ENCODE measurements at regions not wholly inside any gene's neighbourhood (a gene's known extent, or its start where the extent isn't known, plus 50 kb on each side); places are given as distances from the start of the nearest gene placed in this dataset.

- H3K27me3 ChIP-seq (ENCODE audit: control insufficient read depth in 4 of 4, insufficient read depth in 4 of 4, low read length in 3 of 4): peaks cover 0 to 2% (median 0%) of the 10 kb centered on the region in 4 donors
- no peak for DNase-seq (ENCODE audit: low spot score)
- no peak overlapping the region for H3K4me3 ChIP-seq (ENCODE audit: low read depth in 1 of 3, low read length in 3 of 3)
- no peak for TF ChIP-seq ATF3 (IDR thresholded peaks at IDR 0.05)
- no peaks in the 10 kb centered on the region for H3K36me3 ChIP-seq (ENCODE audit: control insufficient read depth in 4 of 4, insufficient read depth in 3 of 4, low read depth in 1 of 4, low read length in 3 of 4)
- H3K9ac ChIP-seq (ENCODE audit: low read depth in 1 of 2, low read length in 2 of 2): no peak overlapping the region
- H3K27ac ChIP-seq (ENCODE audit: low read depth in 1 of 2, low read length in 2 of 2): no peak overlapping the region
- no peaks in the 10 kb centered on the region for H3K4me1 ChIP-seq (ENCODE audit: control insufficient read depth in 4 of 4, insufficient read depth in 4 of 4, low read length in 3 of 4)
- no peaks in the 10 kb centered on the region for H3K9me3 ChIP-seq (ENCODE audit: control insufficient read depth in 4 of 4, low read length in 3 of 4)
These were observed 102.1 kb upstream of the C1QTNF9B start for GRCh38 chr13:23999424-23999823.

GRCh38 chr13:24002206-24002815 lies 105.0 kb upstream of the C1QTNF9B start:
- Histone ChIP-seq H3K4me1 (ENCODE audit: control insufficient read depth in 4 of 4, insufficient read depth in 4 of 4, low read length in 3 of 4) (no peaks in the 10 kb centered on the region), H3K36me3 (ENCODE audit: control insufficient read depth in 4 of 4, insufficient read depth in 3 of 4, low read depth in 1 of 4, low read length in 3 of 4) (no peaks in the 10 kb centered on the region), H3K9me3 (ENCODE audit: control insufficient read depth in 4 of 4, low read length in 3 of 4) (no peaks in the 10 kb centered on the region), H3K4me3 (ENCODE audit: low read depth in 1 of 3, low read length in 3 of 3) (no peak overlapping the region), H3K9ac (ENCODE audit: low read depth in 1 of 2, low read length in 2 of 2) (no peak overlapping the region), H3K27ac (ENCODE audit: low read depth in 1 of 2, low read length in 2 of 2) (no peak overlapping the region), H3K27me3 (ENCODE audit: control insufficient read depth in 4 of 4, insufficient read depth in 4 of 4, low read length in 3 of 4) (peaks cover 0 to 2% (median 0%) of the 10 kb centered on the region in 4 donors)
- no peak for DNase-seq (ENCODE audit: low spot score)
- TF ChIP-seq TAF1 (conservative IDR thresholded peaks at IDR 0.05) (no peak), SP1 (IDR thresholded peaks at IDR 0.05) (no peak), RXRA (IDR thresholded peaks at IDR 0.05) (no peak), CTCF (IDR thresholded peaks at IDR 0.05; ENCODE audit: low read depth, low read length, missing input control) (no peak), RAD21 (IDR thresholded peaks at IDR 0.05) (no peak), REST (IDR thresholded peaks at IDR 0.05) (no peak), HNF4G (IDR thresholded peaks at IDR 0.05) (no peak), FOXA1 (IDR thresholded peaks at IDR 0.05) (no peak), ZBTB33 (IDR thresholded peaks at IDR 0.05) (no peak), ATF3 (IDR thresholded peaks at IDR 0.05) (no peak), JUND (IDR thresholded peaks at IDR 0.05) (no peak), NR2F2 (IDR thresholded peaks at IDR 0.05) (no peak), EGR1 (IDR thresholded peaks at IDR 0.05; ENCODE audit: low read depth in 2 of 2) (no peak), YY1 (IDR thresholded peaks at IDR 0.05) (no peak), MAX (IDR thresholded peaks at IDR 0.05) (no peak), FOXA2 (IDR thresholded peaks at IDR 0.05) (no peak), HNF4A (conservative IDR thresholded peaks at IDR 0.05) (no peak), GABPA (IDR thresholded peaks at IDR 0.05 in 1 of 2, conservative IDR thresholded peaks at IDR 0.05 in 1 of 2) (no peak)
- WGBS: 93% methylated on average over 16 of the region's 16 CpGs
